Astrocyte of the spinal cord (primary cell): ENCODE measurements at regions not wholly inside any gene's neighbourhood (a gene's known extent, or its start where the extent isn't known, plus 50 kb on each side); places are given as distances from the start of the nearest gene placed in this dataset.

Source experiments
- DNase-seq: peaks from one replicate; pipeline ENCODE4 v3.0.0; 2011; ENCODE audit warnings: low read depth, low spot score
- H3K4me3 ChIP-seq: 2 replicates; pipeline ENCODE4 v1.5.1; 2011; ENCODE audit warnings: low read depth, mild to moderate bottlenecking, low read length, moderate library complexity
- CTCF ChIP-seq: IDR thresholded peaks from 2 replicates; pipeline ENCODE4 v1.5.1; 2012; ENCODE audit warnings: low read depth, mild to moderate bottlenecking, low read length, inconsistent platforms
- in situ Hi-C: cut with HindIII; loops from 2 replicates; pipeline ENCODE4 v1.10.0; 2017; ENCODE audit warnings: low sequenced_read_pairs

GRCh38 chr22:49426618-49427266 is 400.9 kb downstream of the BRD1 start:
- in situ Hi-C loops: no loop called here
- no peak for TF ChIP-seq CTCF
- no peak for DNase-seq
- no peak overlapping the region for H3K4me3 ChIP-seq

- DNase-seq: no peak
- H3K4me3 ChIP-seq: no peak overlapping the region
- TF ChIP-seq CTCF: no peak
- in situ Hi-C loops: no loop called here
These were observed 401.6 kb downstream of the BRD1 start for GRCh38 chr22:49426098-49426497.

- in situ Hi-C loops: no loop called here
- H3K4me3 ChIP-seq: no peak overlapping the region
- no peak for DNase-seq
- TF ChIP-seq CTCF: no peak
These were observed 402.3 kb downstream of the BRD1 start for GRCh38 chr22:49425356-49425755.

- in situ Hi-C loops: no loop called here
- no peak for DNase-seq
- H3K4me3 ChIP-seq: no peak overlapping the region
- TF ChIP-seq CTCF: no peak
These were observed 402.8 kb downstream of the BRD1 start for GRCh38 chr22:49424893-49425270.

GRCh38 chr22:49423125-49423650 is 404.5 kb downstream of the BRD1 start:
- no peak for TF ChIP-seq CTCF
- no peak for DNase-seq
- in situ Hi-C loops: no loop called here
- H3K4me3 ChIP-seq: no peak overlapping the region

- TF ChIP-seq CTCF: no peak
- no peak overlapping the region for H3K4me3 ChIP-seq
- DNase-seq: no peak
- in situ Hi-C loops: no loop called here
These were observed 405.0 kb downstream of the BRD1 start for GRCh38 chr22:49422701-49423100.
